Prostate gland (tissue), 2 donors: ENCODE measurements at regions not wholly inside any gene's neighbourhood (a gene's known extent, or its start where the extent isn't known, plus 50 kb on each side); places are given as distances from the start of the nearest gene placed in this dataset.

Experiments used
- POLR2A ChIP-seq: fragments of 450-650 bp; IDR thresholded peaks from one replicate; pipeline ENCODE4 v1.6.1; 2016; ENCODE audit warnings: antibody characterized with exemption, mild to moderate bottlenecking
- POLR2AphosphoS5 ChIP-seq: sonication (generic); formaldehyde crosslinking; IDR thresholded peaks from one replicate; pipeline ENCODE4 v1.6.1; 2017; ENCODE audit warnings: antibody characterized with exemption
- TF ChIP-seq, protein P1 (sequence below), 4 experiments: fragments of 200-600 bp in 2 of 4; fragments of 450-650 bp in 2 of 4; sonication (generic) in 2 of 4; IDR thresholded peaks; 1 replicate in 3 of 4; 2 replicates in 1 of 4; pipeline ENCODE4 v1.5.1; 2016 to 2019; ENCODE audit warnings: antibody characterized with exemption in 4 of 4, mild to moderate bottlenecking in 2 of 4, moderate library complexity in 2 of 4

DNA sequence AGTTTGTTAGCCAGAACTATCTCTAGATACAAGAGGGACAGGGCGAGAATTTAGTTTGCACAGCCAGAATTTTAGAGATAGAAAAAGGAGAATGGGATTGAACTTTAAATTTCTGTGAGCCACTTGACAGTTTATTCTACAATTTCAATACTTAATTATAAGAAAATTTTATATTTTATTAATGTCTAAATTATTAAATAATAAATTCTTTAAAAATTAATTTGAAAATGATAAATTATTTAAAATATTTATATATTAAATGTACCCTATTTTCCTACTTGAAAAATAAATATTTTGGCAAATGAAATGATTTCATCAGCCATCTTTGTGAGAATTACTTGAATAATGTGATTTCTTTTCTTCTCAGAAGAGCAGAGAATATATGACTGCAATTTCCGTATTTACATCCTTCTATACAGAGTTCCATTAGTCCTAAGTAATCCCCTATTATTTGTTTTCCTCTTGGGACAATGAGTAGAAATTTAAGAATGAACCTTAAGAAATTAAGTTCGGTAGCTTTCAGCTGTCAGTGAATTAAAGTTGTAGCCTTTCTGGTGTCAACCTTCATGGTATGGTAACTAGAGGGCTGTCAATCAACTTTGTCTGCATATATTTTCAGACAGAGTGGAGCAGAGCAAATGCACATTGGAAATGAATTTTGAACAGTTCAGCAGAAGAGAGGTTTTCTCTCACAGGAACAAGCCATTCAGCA, 763.9 kb downstream of the PCDH18 start:
- TF ChIP-seq, protein P1, sequence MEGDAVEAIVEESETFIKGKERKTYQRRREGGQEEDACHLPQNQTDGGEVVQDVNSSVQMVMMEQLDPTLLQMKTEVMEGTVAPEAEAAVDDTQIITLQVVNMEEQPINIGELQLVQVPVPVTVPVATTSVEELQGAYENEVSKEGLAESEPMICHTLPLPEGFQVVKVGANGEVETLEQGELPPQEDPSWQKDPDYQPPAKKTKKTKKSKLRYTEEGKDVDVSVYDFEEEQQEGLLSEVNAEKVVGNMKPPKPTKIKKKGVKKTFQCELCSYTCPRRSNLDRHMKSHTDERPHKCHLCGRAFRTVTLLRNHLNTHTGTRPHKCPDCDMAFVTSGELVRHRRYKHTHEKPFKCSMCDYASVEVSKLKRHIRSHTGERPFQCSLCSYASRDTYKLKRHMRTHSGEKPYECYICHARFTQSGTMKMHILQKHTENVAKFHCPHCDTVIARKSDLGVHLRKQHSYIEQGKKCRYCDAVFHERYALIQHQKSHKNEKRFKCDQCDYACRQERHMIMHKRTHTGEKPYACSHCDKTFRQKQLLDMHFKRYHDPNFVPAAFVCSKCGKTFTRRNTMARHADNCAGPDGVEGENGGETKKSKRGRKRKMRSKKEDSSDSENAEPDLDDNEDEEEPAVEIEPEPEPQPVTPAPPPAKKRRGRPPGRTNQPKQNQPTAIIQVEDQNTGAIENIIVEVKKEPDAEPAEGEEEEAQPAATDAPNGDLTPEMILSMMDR (IDR thresholded peaks at IDR 0.05) = no peak
- TF ChIP-seq POLR2AphosphoS5 (no peak), POLR2A (no peak)
